SK-N-SH (cell line): ENCODE measurements at regions not wholly inside any gene's neighbourhood (a gene's known extent, or its start where the extent isn't known, plus 50 kb on each side); places are given as distances from the start of the nearest gene placed in this dataset.

Source experiments
- ELF1 ChIP-seq: IDR thresholded peaks from 2 replicates; pipeline ENCODE4 v1.4.0; 2012
- FOXM1 ChIP-seq: IDR thresholded peaks from 2 replicates; pipeline ENCODE4 v1.4.0; 2012; ENCODE audit warnings: low read depth, mild to moderate bottlenecking
- NRF1 ChIP-seq: IDR thresholded peaks from 2 replicates; pipeline ENCODE4 v1.6.1; 2012; ENCODE audit warnings: low read depth, mild to moderate bottlenecking, low read length
- POLR2AphosphoS5 ChIP-seq: IDR thresholded peaks from 2 replicates; pipeline ENCODE4 v1.6.1; 2012; ENCODE audit warnings: low read depth, low read length
- RAD21 ChIP-seq: IDR thresholded peaks from 2 replicates; pipeline ENCODE4 v1.6.1; 2012; ENCODE audit warnings: mild to moderate bottlenecking, low read length
- TAF1 ChIP-seq: IDR thresholded peaks from 2 replicates; pipeline ENCODE4 v1.6.1; 2012; ENCODE audit warnings: low read depth, mild to moderate bottlenecking, low read length, moderate library complexity, borderline replicate concordance
- TCF12 ChIP-seq: IDR thresholded peaks from 2 replicates; pipeline ENCODE4 v1.4.0; 2012
- YY1 ChIP-seq: IDR thresholded peaks from 2 replicates; pipeline ENCODE4 v1.4.0; 2012; ENCODE audit warnings: low read depth, mild to moderate bottlenecking
- TF ChIP-seq, protein P1 (sequence below): IDR thresholded peaks from 2 replicates; pipeline ENCODE4 v1.4.0; 2012; ENCODE audit warnings: low read depth, borderline replicate concordance
- TF ChIP-seq, protein P2 (sequence below): fragments of 200-600 bp; sonication (generic); IDR thresholded peaks from 2 replicates; pipeline ENCODE4 v1.6.1; 2017; ENCODE audit warnings: antibody characterized with exemption, mild to moderate bottlenecking, moderate library complexity
- TF ChIP-seq, protein P3 (sequence below): IDR thresholded peaks from 2 replicates; pipeline ENCODE4 v1.4.0; 2012; ENCODE audit warnings: low read depth

DNA sequence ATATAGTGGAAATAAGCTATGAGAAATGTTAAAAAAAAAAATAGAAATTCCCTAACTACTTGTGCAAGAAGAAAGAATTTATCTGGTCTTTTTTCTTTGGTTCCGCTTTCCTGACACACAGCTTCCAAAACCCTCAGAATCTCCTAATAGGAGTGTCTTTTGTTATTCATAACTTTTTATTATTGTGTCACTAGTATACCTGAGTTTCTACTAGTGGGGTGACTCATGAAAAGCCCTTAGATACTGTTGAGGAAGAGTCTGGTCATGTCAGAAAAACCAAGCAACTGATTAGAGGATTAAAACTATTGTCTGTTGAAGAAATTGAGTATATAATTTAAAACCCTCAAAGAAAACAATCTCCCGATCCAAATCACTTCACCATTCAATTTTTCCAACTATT lies 152.8 kb upstream of the IFNE start:
- TF ChIP-seq, protein P1, sequence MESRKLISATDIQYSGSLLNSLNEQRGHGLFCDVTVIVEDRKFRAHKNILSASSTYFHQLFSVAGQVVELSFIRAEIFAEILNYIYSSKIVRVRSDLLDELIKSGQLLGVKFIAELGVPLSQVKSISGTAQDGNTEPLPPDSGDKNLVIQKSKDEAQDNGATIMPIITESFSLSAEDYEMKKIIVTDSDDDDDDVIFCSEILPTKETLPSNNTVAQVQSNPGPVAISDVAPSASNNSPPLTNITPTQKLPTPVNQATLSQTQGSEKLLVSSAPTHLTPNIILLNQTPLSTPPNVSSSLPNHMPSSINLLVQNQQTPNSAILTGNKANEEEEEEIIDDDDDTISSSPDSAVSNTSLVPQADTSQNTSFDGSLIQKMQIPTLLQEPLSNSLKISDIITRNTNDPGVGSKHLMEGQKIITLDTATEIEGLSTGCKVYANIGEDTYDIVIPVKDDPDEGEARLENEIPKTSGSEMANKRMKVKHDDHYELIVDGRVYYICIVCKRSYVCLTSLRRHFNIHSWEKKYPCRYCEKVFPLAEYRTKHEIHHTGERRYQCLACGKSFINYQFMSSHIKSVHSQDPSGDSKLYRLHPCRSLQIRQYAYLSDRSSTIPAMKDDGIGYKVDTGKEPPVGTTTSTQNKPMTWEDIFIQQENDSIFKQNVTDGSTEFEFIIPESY = no peak
- TF ChIP-seq POLR2AphosphoS5 = no peak
- TF ChIP-seq TCF12 = no peak
- TF ChIP-seq, protein P2, sequence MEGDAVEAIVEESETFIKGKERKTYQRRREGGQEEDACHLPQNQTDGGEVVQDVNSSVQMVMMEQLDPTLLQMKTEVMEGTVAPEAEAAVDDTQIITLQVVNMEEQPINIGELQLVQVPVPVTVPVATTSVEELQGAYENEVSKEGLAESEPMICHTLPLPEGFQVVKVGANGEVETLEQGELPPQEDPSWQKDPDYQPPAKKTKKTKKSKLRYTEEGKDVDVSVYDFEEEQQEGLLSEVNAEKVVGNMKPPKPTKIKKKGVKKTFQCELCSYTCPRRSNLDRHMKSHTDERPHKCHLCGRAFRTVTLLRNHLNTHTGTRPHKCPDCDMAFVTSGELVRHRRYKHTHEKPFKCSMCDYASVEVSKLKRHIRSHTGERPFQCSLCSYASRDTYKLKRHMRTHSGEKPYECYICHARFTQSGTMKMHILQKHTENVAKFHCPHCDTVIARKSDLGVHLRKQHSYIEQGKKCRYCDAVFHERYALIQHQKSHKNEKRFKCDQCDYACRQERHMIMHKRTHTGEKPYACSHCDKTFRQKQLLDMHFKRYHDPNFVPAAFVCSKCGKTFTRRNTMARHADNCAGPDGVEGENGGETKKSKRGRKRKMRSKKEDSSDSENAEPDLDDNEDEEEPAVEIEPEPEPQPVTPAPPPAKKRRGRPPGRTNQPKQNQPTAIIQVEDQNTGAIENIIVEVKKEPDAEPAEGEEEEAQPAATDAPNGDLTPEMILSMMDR = no peak
- TF ChIP-seq, protein P3, sequence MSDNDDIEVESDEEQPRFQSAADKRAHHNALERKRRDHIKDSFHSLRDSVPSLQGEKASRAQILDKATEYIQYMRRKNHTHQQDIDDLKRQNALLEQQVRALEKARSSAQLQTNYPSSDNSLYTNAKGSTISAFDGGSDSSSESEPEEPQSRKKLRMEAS = no peak
- no peak for TF ChIP-seq RAD21
- TF ChIP-seq TAF1 = no peak
- no peak for TF ChIP-seq ELF1
- no peak for TF ChIP-seq YY1
- no peak for TF ChIP-seq NRF1
- TF ChIP-seq FOXM1 = no peak
